ENCODE measurements at regions not wholly inside any gene's neighbourhood (a gene's known extent, or its start where the extent isn't known, plus 50 kb on each side); places are given as distances from the start of the nearest gene placed in this dataset.

DNA sequence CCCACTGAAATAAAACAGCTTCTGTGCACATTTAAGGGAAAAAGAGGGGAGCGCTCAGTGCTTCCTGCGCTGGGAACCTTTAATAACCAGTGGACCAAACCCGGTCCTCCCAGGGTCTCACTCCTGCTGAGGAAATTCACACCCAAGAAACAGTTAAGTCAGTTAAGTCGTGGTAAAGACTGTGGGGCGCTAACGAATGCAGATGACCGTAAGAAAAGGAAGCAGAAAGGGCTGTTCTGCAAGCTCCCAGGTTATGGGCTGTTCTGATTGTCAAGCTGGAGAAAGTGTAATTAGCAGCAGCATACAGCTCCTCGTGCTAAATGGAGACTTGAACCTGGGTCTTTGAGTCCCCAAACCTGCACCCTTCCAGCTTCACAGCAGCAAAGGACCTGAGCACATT, 536.6 kb downstream of the NPHP4 start:
- no peak for TF ChIP-seq CTCF (IDR thresholded peaks at IDR 0.05 in 4 of 5, conservative IDR thresholded peaks at IDR 0.05 in 1 of 5)
- no peak for TF ChIP-seq POLR2A (IDR thresholded peaks at IDR 0.05)

All from gastrocnemius medialis (tissue), 4 donors.